ENCODE measurements at regions not wholly inside any gene's neighbourhood (a gene's known extent, or its start where the extent isn't known, plus 50 kb on each side); places are given as distances from the start of the nearest gene placed in this dataset.

- TF ChIP-seq, protein P1, sequence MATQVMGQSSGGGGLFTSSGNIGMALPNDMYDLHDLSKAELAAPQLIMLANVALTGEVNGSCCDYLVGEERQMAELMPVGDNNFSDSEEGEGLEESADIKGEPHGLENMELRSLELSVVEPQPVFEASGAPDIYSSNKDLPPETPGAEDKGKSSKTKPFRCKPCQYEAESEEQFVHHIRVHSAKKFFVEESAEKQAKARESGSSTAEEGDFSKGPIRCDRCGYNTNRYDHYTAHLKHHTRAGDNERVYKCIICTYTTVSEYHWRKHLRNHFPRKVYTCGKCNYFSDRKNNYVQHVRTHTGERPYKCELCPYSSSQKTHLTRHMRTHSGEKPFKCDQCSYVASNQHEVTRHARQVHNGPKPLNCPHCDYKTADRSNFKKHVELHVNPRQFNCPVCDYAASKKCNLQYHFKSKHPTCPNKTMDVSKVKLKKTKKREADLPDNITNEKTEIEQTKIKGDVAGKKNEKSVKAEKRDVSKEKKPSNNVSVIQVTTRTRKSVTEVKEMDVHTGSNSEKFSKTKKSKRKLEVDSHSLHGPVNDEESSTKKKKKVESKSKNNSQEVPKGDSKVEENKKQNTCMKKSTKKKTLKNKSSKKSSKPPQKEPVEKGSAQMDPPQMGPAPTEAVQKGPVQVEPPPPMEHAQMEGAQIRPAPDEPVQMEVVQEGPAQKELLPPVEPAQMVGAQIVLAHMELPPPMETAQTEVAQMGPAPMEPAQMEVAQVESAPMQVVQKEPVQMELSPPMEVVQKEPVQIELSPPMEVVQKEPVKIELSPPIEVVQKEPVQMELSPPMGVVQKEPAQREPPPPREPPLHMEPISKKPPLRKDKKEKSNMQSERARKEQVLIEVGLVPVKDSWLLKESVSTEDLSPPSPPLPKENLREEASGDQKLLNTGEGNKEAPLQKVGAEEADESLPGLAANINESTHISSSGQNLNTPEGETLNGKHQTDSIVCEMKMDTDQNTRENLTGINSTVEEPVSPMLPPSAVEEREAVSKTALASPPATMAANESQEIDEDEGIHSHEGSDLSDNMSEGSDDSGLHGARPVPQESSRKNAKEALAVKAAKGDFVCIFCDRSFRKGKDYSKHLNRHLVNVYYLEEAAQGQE (IDR thresholded peaks at IDR 0.05; ENCODE audit: low read depth) = no peak
- TF ChIP-seq ZFX (IDR thresholded peaks at IDR 0.05) (no peak), ELF1 (IDR thresholded peaks at IDR 0.05; ENCODE audit: borderline replicate concordance, low read depth) (no peak), CBX3 (IDR thresholded peaks at IDR 0.05; ENCODE audit: low read depth) (no peak), YY1 (IDR thresholded peaks at IDR 0.05; ENCODE audit: extremely low read depth, insufficient replicate concordance, low read depth, low read length) (no peak), EGR1 (IDR thresholded peaks at IDR 0.05; ENCODE audit: low read depth) (no peak), POLR2AphosphoS5 (IDR thresholded peaks at IDR 0.05; ENCODE audit: low read depth, low read length) (no peak), EZH2phosphoT487 (IDR thresholded peaks at IDR 0.05; ENCODE audit: borderline replicate concordance) (no peak), JUND (IDR thresholded peaks at IDR 0.05) (no peak), CEBPB (IDR thresholded peaks at IDR 0.05; ENCODE audit: low read depth) (no peak)
Observed at GRCh38 chr4:25539241-25539640, 116.4 kb upstream of the SLC34A2 start (continued).

DNA sequence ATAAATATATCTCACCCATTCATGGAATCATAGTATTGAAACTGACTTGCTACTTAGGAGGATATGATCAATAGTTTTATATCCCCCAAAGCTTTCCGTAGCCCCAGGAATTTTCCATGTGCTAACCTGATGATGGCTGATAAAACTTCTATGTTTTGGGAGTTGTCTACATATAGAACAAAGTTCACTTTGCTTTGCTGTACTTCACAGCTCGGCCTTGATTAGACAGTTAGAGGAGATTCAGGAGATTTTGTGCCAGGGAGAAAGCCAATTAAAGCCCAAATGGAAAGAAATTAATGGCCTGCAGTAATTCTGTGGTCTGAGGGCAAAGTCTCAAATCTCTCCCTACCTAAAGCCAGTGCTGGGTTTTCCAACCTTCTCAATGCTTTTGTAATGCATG lies 114.9 kb upstream of the SLC34A2 start:
- Histone ChIP-seq H3K27me3 (ENCODE audit: insufficient read depth, low read length) (no peaks in the 10 kb centered on the region), H3K79me2 (ENCODE audit: insufficient read depth, low read length) (no peaks in the 10 kb centered on the region), H2AFZ (ENCODE audit: low read depth, low read length, poor library complexity, severe bottlenecking) (no peak overlapping the region), H4K20me1 (ENCODE audit: insufficient read depth) (no peaks in the 10 kb centered on the region), H3K27ac (ENCODE audit: low read depth, low read length) (no peak overlapping the region), H3K36me3 (ENCODE audit: control insufficient read depth in 1 of 2, insufficient read depth in 2 of 2, low read length in 2 of 2) (no peaks in the 10 kb centered on the region), H3K4me1 (ENCODE audit: control insufficient read depth in 1 of 2, insufficient read depth in 2 of 2, low read length in 2 of 2) (no peaks in the 10 kb centered on the region), H3K4me3 (replicated peaks in 1 of 2; ENCODE audit: low read depth in 1 of 2, low read length in 2 of 2) (no peak overlapping the region), H3K4me2 (ENCODE audit: low read length) (no peak overlapping the region), H3K9me3 (ENCODE audit: control insufficient read depth in 1 of 2, insufficient read depth in 1 of 2, low read depth in 1 of 2, low read length in 2 of 2) (no peaks in the 10 kb centered on the region), H3K9me2 (ENCODE audit: insufficient read depth) (no peaks in the 10 kb centered on the region), H3K9ac (ENCODE audit: low read length) (no peak overlapping the region)
- CTCF ChIA-PET = interaction anchor here (3.5 kb wide), 1 partner anchor 9 kb away, joined by 16 read pairs; no protein-coding TSS in a partner anchor
- ATAC-seq (no peak), DNase-seq (ENCODE audit: low read depth, low spot score) (no peak)
- POLR2A ChIA-PET = interaction anchor here (1.5 kb wide), 1 partner anchor 10 kb away, joined by 3 read pairs; no protein-coding TSS in a partner anchor
- no peak for TF ChIP-seq JUND (IDR thresholded peaks at IDR 0.05)
- no peak for TF ChIP-seq POLR2A (IDR thresholded peaks at IDR 0.05; ENCODE audit: borderline replicate concordance, extremely low read depth, insufficient read depth, insufficient read length)
- BruUV-seq (replicated peaks) = no TSS peak
- RAD21 ChIA-PET (ENCODE audit: low non-redundant PET in 1 of 2, low total read pairs in 2 of 2, uncharacterized antibody in 2 of 2, unreplicated experiment in 2 of 2) = no interaction called here
- intact Hi-C loops (cut with micrococcal nuclease) = no loop called here
